ENCODE measurements at regions not wholly inside any gene's neighbourhood (a gene's known extent, or its start where the extent isn't known, plus 50 kb on each side); places are given as distances from the start of the nearest gene placed in this dataset.

DNA sequence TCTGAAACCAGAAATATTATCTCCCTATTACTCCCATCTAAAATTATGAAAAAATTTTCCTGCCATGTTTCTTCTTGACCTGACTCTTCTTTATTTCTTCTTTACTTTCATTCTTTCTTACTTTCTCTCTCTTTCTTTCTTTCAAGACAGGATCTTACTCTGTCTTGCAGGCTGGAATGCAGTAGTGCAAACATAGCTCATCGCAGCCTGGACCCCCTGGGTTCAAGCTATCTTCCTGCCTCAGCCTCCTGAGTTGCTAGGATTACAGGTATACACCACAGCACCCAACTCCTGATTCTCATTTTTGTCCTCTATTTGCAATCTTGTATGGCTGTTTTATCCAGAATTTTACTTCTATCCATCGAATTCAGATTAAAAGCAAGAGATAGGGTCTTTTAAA lies 631.1 kb downstream of the TBC1D4 start:
- H3K14ac ChIP-seq (ENCODE audit: insufficient read length), result no peak overlapping the region
- H3K23ac ChIP-seq (ENCODE audit: insufficient read length), result no peak overlapping the region
- no peak overlapping the region for H2AK5ac ChIP-seq (ENCODE audit: low read depth, low read length)
- H3K27me3 ChIP-seq (replicated peaks in 1 of 4; ENCODE audit: control insufficient read depth in 3 of 4, extremely low read depth in 1 of 4, insufficient read depth in 3 of 4, low read length in 3 of 4), result no peaks in the 10 kb centered on the region
- POLR2A ChIA-PET (ENCODE audit: partially characterized antibody), result no interaction called here
- no peak overlapping the region for H2BK15ac ChIP-seq (ENCODE audit: low read length)
- WGBS, 2 experiments (ENCODE audit: extremely low coverage in 1 of 2, insufficient coverage in 1 of 2, insufficient read length in 1 of 2, insufficient replicate concordance in 2 of 2, low coverage in 1 of 2, low lambda C conversion rate in 2 of 2, missing lambda C conversion rate in 1 of 2), result 70% methylated on average over 2 of the region's 2 CpGs; no CpG with 5 or more reads in 1 of the 2 experiments
- H2BK12ac ChIP-seq (ENCODE audit: low read depth, low read length), result no peak overlapping the region
- no peak overlapping the region for H3K4me2 ChIP-seq (ENCODE audit: insufficient read depth in 1 of 2, low read depth in 2 of 2, low read length in 2 of 2)
- no peak overlapping the region for H2BK120ac ChIP-seq (replicated peaks; ENCODE audit: low read depth, low read length)
- H4K91ac ChIP-seq (replicated peaks; ENCODE audit: insufficient read length, low read length), result no peak overlapping the region
- H3K18ac ChIP-seq (ENCODE audit: extremely low read depth, low read length), result no peak overlapping the region
- no peak overlapping the region for H3K4ac ChIP-seq (replicated peaks; ENCODE audit: insufficient read length, low read depth, low read length)
- no peak overlapping the region for H3K4me3 ChIP-seq (ENCODE audit: extremely low read depth in 1 of 4, insufficient read depth in 2 of 4, low read depth in 3 of 4, low read length in 4 of 4)
- H4K20me1 ChIP-seq (replicated peaks in 1 of 2; ENCODE audit: control insufficient read depth in 1 of 2, insufficient read depth in 2 of 2, low read length in 2 of 2), result no peaks in the 10 kb centered on the region
- H2BK20ac ChIP-seq (ENCODE audit: low read length), result no peak overlapping the region
- no peaks in the 10 kb centered on the region for H3K79me2 ChIP-seq (ENCODE audit: control insufficient read depth in 1 of 2, insufficient read depth in 2 of 2, low read length in 2 of 2)
- H3K36me3 ChIP-seq (ENCODE audit: control insufficient read depth in 2 of 4, insufficient read depth in 4 of 4, low read length in 3 of 4), result no peaks in the 10 kb centered on the region
- no peak for DNase-seq (ENCODE audit: low read depth in 1 of 2, low spot score in 2 of 2)
- H3K23me2 ChIP-seq (ENCODE audit: low read depth, low read length), result no peaks in the 10 kb centered on the region
- H3K56ac ChIP-seq (replicated peaks; ENCODE audit: insufficient read length, low read depth, low read length), result no peak overlapping the region
- TF ChIP-seq ZNF274 (IDR thresholded peaks at IDR 0.05; ENCODE audit: borderline replicate concordance, extremely low read depth, low read length), result no peak
- peak; percentile 64 for TF ChIP-seq TEAD4 (IDR thresholded peaks at IDR 0.05; ENCODE audit: low read depth, low read length)
- no peak overlapping the region for H2AFZ ChIP-seq (ENCODE audit: low read length)
- FAIRE-seq, result no peak
- H3K79me1 ChIP-seq (ENCODE audit: low read depth, low read length), result no peaks in the 10 kb centered on the region
- no peaks in the 10 kb centered on the region for H3K4me1 ChIP-seq (replicated peaks in 1 of 4; ENCODE audit: control insufficient read depth in 3 of 4, insufficient read depth in 4 of 4, low read length in 3 of 4)
- no peaks in the 10 kb centered on the region; a peak in 1 of 4 replicates for H3K9me3 ChIP-seq (ENCODE audit: insufficient read depth in 2 of 2, low read depth in 1 of 2, low read length in 1 of 2)
- CTCF ChIA-PET (ENCODE audit: partially characterized antibody), result interaction anchor here (1.2 kb wide), 1 partner anchor 30 kb away, joined by 4 read pairs; no protein-coding TSS in a partner anchor
- H3K9ac ChIP-seq (replicated peaks in 1 of 4; ENCODE audit: extremely low read depth in 1 of 4, low read depth in 3 of 4, low read length in 3 of 4), result no peak overlapping the region
- no peak overlapping the region for H4K8ac ChIP-seq (ENCODE audit: extremely low read depth, insufficient read depth, low read length)
- no peak overlapping the region for H3K27ac ChIP-seq (ENCODE audit: low read depth, low read length)
- no peak overlapping the region for H2BK5ac ChIP-seq (ENCODE audit: low read depth, low read length)
- H4K5ac ChIP-seq (ENCODE audit: insufficient read length, low read depth, low read length), result no peak overlapping the region
